ENCODE measurements at regions not wholly inside any gene's neighbourhood (a gene's known extent, or its start where the extent isn't known, plus 50 kb on each side); places are given as distances from the start of the nearest gene placed in this dataset.
"Not testable (repeated sequence)": the region's sequence is repeated elsewhere in the genome, so short reads cannot be mapped to it uniquely, and the experiment has no call there.

GRCh38 chrX:40863671-40864070 is 128.3 kb upstream of the MED14 start:
- DNase-seq (ENCODE audit: insufficient read length, low spot score) (no peak), FAIRE-seq (no peak)
- no peak for TF ChIP-seq POLR2A (IDR thresholded peaks at IDR 0.05; ENCODE audit: low read depth, low read length)

GRCh38 chrX:40864972-40865371 is 129.6 kb upstream of the MED14 start:
- no peak for TF ChIP-seq POLR2A (IDR thresholded peaks at IDR 0.05; ENCODE audit: low read depth, low read length)
- FAIRE-seq (no peak), DNase-seq (ENCODE audit: insufficient read length, low spot score) (no peak)

- FAIRE-seq = no peak
- no peak for TF ChIP-seq POLR2A (IDR thresholded peaks at IDR 0.05; ENCODE audit: low read depth, low read length)
- DNase-seq (ENCODE audit: insufficient read length, low spot score) = no peak
Measured at GRCh38 chrX:40866893-40867292, 131.6 kb upstream of the MED14 start.

- FAIRE-seq (no peak), DNase-seq (ENCODE audit: insufficient read length, low spot score) (peak; percentile 32)
- no peak for TF ChIP-seq POLR2A (IDR thresholded peaks at IDR 0.05; ENCODE audit: low read depth, low read length)
Measured at GRCh38 chrX:40867352-40867751, 132.0 kb upstream of the MED14 start.

- DNase-seq (ENCODE audit: insufficient read length, low spot score) (no peak), FAIRE-seq (no peak)
- TF ChIP-seq POLR2A (IDR thresholded peaks at IDR 0.05; ENCODE audit: low read depth, low read length) = no peak
Measured at GRCh38 chrX:40868868-40869267, 133.5 kb upstream of the MED14 start.

- not testable (repeated sequence) for FAIRE-seq; DNase-seq (ENCODE audit: insufficient read length, low spot score)
Measured at GRCh38 chrX:40870982-40871381, 135.6 kb upstream of the MED14 start.

GRCh38 chrX:40871385-40872082 is 136.2 kb upstream of the MED14 start:
- no peak for TF ChIP-seq POLR2A (IDR thresholded peaks at IDR 0.05; ENCODE audit: low read depth, low read length)
- peak; percentile 3 for DNase-seq (ENCODE audit: insufficient read length, low spot score)
- FAIRE-seq = no peak

- FAIRE-seq (no peak), DNase-seq (ENCODE audit: insufficient read length, low spot score) (no peak)
- TF ChIP-seq POLR2A (IDR thresholded peaks at IDR 0.05; ENCODE audit: low read depth, low read length) = no peak
Measured at GRCh38 chrX:40872351-40872750, 137.0 kb upstream of the MED14 start.

GRCh38 chrX:40875476-40875875 is 140.1 kb upstream of the MED14 start:
- TF ChIP-seq POLR2A (IDR thresholded peaks at IDR 0.05; ENCODE audit: low read depth, low read length) = no peak
- no peak for FAIRE-seq
- no peak for DNase-seq (ENCODE audit: insufficient read length, low spot score)

GRCh38 chrX:40877887-40878286 is 142.5 kb upstream of the MED14 start:
- FAIRE-seq (no peak), DNase-seq (ENCODE audit: insufficient read length, low spot score) (no peak)
- TF ChIP-seq POLR2A (IDR thresholded peaks at IDR 0.05; ENCODE audit: low read depth, low read length) = no peak

GRCh38 chrX:40878766-40879165 is 143.4 kb upstream of the MED14 start:
- FAIRE-seq (no peak), DNase-seq (ENCODE audit: insufficient read length, low spot score) (no peak)
- no peak for TF ChIP-seq POLR2A (IDR thresholded peaks at IDR 0.05; ENCODE audit: low read depth, low read length)

GRCh38 chrX:40879172-40879571 is 143.8 kb upstream of the MED14 start:
- FAIRE-seq; DNase-seq (ENCODE audit: insufficient read length, low spot score): not testable (repeated sequence)

GRCh38 chrX:40880712-40881111 is 145.4 kb upstream of the MED14 start:
- TF ChIP-seq POLR2A (IDR thresholded peaks at IDR 0.05; ENCODE audit: low read depth, low read length) = no peak
- no peak for DNase-seq (ENCODE audit: insufficient read length, low spot score)
- no peak for FAIRE-seq

GRCh38 chrX:40883021-40883619 is 147.8 kb upstream of the MED14 start:
- no peak for TF ChIP-seq POLR2A (IDR thresholded peaks at IDR 0.05; ENCODE audit: low read depth, low read length)
- FAIRE-seq = no peak
- no peak for DNase-seq (ENCODE audit: insufficient read length, low spot score)

GRCh38 chrX:40885989-40886388 is 150.6 kb upstream of the MED14 start:
- DNase-seq (ENCODE audit: insufficient read length, low spot score) = no peak
- TF ChIP-seq POLR2A (IDR thresholded peaks at IDR 0.05; ENCODE audit: low read depth, low read length) = no peak
- no peak for FAIRE-seq

Data from H54 (cell line).